OCI-LY7 (cell line): ENCODE measurements at regions not wholly inside any gene's neighbourhood (a gene's known extent, or its start where the extent isn't known, plus 50 kb on each side); places are given as distances from the start of the nearest gene placed in this dataset.

ENCODE experiments used
- CTCF ChIP-seq: fragments of 200-600 bp; sonication (generic); conservative IDR thresholded peaks from 2 replicates; pipeline ENCODE4 v1.5.1; 2014; ENCODE audit warnings: mild to moderate bottlenecking, antibody characterized with exemption, low read length, moderate library complexity, mixed read lengths
- EZH2phosphoT487 ChIP-seq: fragments of 200-600 bp; sonication (generic); IDR thresholded peaks from 2 replicates; pipeline ENCODE4 v1.6.1; 2018; ENCODE audit warnings: low read depth, borderline replicate concordance, mild to moderate bottlenecking, mixed run types, antibody characterized with exemption, low read length, moderate library complexity, mixed read lengths

GRCh38 chr9:28234894-28235277 is 661.6 kb upstream of the C9orf72 start:
- no peak for TF ChIP-seq CTCF
- no peak for TF ChIP-seq EZH2phosphoT487
